GM03348 (cell line): ENCODE measurements at regions not wholly inside any gene's neighbourhood (a gene's known extent, or its start where the extent isn't known, plus 50 kb on each side); places are given as distances from the start of the nearest gene placed in this dataset.

Source experiments
- DNase-seq: peaks from one replicate; pipeline ENCODE4 v3.0.0; 2012; ENCODE audit warnings: low spot score

DNA sequence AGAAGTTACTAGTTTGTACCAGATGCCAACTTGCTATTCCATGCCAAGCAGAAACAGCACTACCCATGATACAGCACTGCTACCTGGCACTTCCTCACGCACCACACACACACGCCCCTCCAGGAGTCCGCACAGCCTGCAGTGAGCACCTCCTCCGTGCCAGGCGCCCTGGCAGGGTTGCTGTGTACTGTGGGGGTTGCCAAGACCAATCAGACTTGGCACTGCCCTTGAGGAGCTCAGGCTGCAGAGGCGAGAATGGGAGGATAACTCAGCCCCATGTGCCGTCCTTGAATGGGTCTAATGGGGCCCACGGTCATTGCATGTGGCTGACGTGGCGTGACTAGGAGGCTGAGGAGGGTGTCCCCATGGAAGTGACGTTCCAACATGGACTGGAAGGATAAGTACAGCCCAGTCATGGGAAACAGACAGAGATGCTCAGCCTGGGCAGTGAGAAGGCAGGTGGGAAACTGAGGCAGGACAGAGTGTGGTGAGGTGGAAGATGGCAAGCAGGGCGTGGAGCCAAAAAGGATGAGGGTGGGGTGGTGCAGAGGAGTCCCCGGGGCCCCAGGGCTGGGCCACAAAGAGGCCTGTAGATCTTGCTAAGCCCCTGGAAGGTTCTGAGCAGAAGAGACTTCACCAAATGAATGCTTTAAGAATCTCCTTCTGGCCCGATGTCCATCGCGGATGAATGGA, 65.3 kb upstream of the C14orf180 start:
- no peak for DNase-seq

DNA sequence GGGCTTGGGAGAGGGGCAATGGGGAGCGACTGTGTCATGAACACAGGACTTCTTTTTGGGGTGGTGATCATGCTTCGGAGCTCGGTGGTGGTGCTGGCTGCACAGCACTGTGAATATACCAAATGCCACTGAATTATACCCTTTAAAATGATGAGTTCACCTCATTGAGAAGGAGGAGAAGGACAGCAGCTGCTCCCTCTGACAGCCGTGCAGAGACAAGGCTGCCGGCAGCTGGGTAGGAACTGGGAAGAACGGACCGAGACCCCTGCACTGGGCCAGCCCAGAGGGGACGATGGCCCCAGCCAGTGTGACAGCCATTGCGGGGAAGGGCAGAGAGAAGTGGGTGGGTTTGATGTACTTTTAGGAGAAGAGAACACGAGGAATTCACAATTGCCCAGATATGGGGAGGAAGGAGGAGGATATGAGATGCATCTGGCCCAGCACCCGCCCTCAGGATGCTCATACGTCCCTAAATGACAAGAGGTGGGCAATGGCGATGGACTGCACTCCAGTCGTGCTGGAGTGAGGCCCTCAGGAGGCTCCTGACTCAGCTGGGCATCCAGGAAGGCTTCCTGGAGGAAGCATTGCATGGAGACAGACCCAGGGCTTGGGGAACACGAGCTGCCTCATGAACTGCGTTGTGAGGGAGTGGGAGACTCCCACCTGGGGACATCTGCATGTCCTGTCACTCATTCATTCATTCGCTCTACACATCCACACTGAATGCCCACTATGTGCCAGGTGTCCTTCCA, 64.3 kb upstream of the C14orf180 start:
- DNase-seq: no peak

DNA sequence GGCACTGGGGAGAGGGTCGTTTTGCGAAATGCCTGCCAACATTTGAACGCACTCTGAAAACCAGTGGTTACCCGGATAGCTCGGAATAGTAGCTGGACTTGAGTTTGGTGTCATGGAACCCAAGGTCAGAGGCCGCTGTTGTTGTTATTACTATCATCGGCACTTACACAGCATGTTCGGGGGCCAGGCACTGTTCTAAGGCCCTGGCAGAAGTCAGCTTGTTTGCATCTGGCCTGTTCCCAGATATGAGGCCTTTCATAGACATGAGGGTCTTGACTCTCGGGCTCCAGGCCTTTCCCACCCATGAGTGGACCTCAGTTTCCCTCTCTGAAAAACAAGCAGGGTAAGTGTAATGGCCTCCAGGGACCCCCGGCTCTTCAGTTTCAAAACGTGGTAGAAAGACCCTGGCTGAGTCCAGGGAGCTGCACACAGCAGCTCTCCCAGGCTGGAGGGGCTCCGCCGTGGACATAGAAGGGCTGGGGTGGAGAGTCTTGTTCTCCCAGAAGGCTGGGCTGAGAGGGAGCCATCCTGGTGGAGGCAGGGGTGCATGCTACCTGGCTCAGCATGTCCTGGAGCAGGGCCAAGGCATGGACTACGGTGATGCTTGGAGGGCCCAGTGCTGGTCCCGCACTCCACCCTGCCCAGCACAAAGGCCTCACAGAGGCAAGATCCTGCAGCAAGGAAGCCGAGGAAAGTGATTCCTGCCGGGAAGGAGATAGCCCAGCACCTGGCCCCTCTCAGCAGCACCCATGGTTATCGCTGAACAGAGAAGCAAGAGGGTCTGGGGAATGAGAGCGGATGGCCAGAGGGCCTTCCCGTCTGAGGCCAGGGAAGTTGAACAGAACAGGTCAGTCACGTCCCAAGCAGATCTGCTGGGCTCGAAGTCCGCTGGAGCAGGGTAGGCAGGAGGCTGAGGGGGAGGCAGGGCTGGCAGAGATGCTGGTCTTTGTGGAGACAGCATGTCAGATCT, 63.5 kb upstream of the C14orf180 start:
- no peak for DNase-seq

DNA sequence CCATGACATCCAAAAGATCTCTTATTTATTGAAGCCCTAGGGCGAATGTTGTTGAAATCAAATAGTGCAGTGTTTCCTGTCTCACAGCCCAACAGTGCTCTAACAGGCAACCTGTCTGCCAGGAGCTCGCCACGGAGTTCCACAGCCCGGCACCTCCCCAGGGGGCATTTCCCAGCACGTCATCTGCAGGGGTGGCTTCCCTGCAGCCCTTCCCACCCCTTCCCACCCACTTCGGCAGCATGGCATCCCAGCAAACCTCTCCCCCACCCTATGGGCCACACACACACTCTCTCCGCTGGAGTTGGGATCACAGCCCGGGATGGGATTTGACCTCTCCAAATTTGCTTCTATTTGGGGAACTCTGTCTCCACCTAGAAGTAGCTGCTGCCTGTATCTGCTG, 62.7 kb upstream of the C14orf180 start:
- DNase-seq: no peak

DNA sequence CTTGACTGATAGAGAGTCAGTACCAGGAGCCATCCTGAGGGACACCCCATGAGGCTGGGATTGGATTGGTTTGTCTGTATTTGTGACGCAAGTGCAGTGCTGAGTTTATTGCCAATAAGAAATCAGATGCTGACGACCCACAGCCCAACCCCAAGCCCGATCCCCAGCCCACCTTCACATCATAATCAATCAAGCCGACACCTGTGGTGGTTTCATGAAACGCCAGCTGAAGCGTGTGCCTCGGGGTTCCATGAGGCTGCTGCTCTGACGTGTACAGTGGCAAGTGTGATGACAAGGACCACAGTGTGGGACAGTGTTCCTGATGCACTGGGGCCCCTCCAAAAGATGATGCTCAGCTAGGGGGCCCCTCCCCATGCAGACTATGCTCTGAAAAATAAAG, 62.1 kb upstream of the C14orf180 start:
- no peak for DNase-seq

DNA sequence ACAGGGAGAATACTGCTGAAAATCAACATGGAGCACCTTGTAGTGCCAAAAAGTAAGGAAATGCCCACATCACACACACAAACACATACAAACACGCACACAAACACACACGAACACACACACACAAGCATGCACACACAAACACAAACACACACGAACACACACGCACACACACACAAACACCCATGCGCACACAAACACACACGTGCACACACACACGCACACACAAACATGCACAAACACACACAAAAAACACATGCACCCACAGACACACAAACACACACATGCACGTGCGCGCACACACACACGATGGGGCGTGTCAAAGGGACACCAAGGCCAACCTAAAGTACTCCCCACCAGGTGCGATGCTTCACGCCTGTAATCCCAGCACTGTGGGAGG, 61.7 kb upstream of the C14orf180 start:
- no peak for DNase-seq

DNA sequence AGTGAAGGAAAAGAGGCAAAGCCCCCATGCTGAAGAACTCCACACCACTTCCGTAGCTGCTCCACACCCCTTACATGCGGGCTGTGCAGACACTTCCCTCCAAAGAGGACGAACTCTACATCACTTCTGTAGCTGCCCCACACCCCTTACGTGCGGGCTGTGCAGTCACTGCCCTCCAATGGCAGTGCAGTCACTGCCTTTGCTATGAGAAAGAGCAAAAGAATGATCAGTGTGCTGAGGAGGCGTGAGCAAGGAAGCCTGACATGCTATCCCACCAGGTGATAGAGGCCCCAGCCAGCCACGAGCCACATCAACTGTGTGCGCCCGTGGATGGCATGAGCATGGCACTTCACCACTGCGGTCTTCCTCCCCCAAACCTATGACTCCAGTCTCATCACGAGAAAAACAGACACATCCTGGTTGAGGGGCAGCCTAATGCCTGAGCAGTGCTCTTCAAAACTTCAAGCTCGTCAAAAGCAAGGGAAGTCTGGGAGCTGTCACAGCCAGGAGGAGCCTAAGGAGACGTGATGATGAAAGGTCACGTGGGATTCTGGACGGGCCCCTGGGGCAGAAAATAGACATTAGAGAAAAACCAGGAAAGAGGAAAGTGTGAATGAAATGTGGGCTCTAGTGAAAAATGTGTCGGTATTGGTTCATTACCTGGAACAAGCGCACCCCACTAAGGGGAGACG, 60.8 kb upstream of the C14orf180 start:
- DNase-seq: no peak

DNA sequence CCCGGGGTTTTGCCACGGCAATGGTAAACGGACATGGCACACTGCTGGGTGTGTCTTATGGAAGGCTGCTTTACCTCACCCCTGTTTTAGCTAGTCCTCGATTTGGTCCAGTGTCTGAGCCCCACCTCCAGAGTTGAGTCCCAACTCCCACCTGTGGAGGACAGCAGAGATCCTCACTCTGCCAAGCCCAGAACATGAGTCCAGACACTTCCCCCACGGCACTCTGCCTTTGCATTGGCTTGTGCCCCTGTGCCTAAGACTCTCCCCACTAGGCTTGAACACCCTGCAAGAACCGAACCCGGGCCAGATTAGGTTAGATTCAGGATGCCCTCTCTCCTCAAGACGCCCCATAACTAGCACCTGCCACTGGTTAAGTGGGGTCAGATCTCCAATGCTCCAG, 59.8 kb upstream of the C14orf180 start:
- DNase-seq: no peak

DNA sequence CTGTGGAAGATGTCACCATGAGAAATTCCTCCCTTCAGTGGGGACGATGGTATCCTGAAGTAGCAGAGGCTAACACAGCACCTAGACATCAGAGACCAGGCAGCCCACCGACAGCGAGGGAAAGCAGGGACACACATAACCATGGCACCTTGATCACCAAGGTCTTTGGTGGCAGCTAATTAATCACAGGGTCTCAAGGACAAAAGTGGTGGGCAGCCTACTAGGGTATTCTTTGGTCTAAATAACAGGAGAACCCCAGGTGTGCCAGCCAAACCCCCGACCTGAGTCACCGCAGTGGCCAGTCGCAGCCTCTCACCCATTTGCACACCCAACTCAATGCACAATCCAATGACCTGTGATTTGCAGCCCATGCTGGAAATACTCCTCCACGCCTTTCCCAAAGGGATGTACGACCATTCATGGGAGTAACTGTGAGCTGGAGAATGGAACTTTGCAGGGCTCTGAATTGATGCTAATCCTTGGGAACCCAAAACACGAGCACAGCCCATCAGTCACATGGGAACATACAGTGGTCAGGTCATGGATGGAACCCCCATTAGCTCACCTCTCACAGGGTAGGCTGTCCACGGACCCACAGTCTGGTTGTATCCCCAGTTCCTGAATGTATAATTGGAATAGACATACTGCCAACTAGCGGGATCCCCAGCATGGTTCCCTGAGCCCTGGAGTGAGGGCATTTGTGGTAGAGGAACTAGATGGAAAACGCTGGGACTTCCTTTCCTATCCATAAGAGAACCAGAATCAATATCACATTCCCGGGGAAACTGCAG, 58.7 kb upstream of the C14orf180 start:
- no peak for DNase-seq

DNA sequence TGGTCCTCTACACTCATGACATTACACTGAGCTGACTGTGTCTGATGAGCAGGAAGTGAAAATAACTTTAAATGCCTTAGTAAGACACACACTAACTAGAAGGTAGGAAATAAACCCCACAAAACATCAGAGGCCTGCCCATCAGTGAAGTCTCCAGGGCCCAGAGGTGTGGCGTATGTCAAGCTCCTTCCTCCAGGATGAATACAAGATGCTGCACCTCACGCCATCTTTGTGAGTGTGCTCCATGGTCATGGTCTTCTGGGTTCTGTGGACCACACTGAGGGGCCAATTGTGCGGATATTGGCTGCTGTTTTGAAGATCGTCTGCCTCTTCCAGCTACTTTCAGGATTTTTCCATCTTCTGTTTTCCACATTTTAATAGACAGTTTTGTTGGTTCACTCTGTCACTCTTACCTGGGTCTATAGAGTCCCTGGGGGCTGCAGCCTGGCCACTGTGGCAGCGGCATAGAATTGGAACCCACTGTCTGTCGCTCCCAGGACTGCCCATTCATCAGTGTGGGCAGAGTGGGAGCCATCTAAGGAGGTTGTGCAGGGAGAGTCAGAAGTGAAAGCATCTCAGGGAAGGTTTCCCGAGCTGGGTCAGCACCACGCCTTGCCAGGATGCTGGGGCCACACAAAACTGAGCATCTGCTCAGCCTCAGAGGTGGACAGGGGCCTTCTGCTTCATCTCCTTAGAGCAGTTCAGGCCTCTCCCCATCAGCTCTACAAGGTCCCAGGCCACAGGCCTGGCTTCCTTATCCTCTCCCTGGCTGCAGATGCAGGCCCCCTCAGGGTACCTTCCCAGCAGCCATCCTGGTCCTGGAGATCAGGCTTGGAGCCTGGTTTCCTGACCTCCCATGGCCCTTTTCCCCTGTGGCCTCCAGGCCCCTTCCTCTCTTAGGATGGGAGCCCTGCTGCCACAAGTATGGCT, 57.5 kb upstream of the C14orf180 start:
- DNase-seq: no peak

DNA sequence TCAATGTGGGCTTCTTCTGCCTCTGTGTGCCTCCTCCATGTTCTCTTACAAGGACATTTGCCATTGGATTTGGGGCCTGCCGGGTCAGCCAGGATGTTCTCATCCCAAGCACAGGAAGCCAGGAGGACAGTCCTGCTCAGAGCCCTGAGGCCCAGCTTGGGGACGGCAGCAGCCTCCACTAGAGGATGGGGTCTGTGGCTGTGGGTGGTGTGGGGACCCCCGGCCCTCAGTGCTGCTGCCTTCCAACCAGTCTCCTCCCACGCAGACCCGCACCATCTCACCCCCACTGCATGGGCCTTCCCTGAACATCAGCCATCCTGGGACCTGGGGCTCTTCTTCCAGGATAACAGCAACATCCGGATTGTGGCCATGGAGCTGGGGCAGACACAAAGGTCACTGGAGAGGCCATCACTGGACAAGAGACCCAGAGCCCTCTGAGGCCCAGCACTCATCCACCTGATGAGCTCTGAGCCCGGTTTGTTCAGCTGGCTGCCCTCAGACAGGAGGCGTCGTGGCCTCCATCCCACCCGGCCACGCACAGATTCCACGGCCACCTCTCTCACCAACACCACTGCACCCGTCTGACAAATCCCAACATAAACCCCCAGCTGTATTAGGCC, 56.5 kb upstream of the C14orf180 start:
- no peak for DNase-seq

DNA sequence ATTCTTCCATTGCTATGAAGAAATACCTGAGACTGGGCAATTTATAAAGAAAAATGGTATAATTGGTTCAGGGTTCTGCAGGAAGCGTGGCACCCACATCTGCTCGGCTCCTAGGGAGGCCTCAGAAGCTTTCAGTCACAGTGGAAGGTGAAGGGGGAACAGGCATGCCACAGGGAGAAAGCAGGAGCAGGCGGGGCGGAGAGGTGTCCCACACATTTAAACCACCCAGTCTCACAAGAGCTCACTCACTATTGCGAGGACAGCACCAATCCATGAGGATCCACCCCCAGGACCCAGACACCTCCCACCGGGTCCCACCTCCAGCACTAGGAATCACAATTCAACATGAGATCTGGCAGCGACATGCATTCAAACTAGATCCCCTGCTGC, 56.0 kb upstream of the C14orf180 start:
- no peak for DNase-seq

DNA sequence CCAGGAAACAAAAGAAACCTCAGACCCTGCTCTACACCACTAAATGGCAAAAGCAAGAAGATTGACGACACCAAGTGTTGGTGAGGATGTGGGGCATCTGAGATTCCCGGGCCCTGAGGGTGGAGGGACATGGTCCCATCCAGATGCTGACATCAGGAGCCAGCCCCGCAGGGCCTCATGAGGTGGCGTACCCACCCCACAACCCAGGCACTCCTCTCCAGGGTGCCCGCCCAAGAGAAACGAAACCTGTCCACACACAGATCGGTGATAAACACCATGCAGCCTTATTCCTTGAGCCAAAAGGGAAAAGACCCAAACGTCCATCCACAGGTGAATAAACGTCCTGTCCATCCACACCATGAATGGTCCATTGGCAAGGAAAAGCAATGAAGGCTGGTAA, 54.8 kb upstream of the C14orf180 start:
- DNase-seq: no peak

DNA sequence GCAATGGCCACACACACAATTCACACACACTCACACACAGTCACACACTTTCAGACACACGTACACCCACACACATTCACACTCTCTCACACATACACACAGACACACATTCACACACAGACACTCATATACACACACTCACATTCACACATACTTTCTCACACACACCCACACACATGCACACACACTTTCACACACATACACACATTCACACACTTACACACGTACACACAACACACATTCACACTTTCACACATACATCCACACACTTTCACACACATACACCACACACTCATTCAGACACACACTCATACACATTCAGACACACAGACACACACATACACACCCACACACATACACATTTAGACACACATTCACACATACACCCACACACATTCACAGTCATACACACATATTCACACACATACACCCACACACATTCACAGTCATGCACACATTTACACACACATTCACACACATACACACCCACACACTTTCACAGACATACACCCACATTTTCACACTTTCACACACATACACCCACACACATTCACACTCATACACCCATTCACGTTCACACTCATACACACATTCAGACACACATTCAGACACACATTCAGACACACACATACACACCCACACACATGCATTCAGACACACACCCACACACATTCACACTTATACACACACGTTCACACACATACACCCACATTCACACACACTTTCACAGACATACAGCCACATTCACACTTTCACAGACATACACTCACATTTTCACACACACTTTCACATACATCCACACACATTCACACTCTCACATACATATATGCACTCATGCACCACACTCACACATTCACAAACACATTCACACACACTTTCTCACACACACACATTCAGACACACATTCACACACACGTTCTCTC, 52.6 kb upstream of the C14orf180 start:
- DNase-seq: no peak

DNA sequence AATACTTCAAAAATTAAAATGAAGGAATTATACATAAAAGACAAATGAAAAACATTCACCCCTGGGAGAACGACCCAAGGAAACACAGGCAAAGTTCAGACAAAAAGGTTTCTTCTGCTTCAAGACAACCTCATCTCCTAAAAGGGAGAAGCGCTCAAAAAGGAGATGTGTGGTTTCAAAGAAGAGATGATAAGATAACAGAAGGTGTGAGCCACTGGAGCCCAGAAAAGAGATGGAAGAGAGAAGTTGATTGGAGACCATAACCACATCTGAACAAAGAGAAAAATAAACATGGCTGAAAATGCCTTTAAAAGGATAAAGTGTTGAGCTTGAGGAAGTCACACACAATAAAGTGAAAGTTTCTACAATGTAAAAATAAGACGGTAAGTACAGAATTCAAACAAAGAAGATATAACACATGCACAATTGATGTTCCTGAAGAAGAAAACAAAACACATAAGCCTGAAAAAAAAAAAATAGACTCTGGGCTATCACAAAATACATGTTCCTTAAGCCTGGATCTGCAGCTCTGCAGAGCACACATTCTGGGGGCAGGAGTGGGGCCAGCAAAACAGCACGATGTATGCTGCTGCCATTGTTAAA, 51.6 kb upstream of the C14orf180 start:
- no peak for DNase-seq

DNA sequence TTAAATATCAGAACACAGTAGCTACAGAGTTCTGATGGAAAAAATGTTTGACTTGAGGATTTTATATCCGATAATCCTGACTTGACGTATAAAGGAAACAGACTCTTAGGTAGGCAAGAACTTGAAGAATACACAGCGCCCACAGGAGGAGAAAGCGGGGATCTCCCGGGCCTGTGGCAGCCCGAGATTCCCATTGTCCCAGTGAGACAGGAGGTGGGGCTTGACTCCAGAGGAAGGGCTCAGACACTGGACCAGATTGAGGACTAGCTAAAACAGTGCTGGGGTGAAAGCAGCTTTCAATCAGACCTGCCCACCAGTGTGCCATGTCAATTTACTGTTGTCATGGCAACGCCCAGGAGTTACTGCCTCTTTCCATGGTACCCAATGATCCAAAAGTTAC, 51.1 kb upstream of the C14orf180 start:
- no peak for DNase-seq
